ENCODE measurements at regions not wholly inside any gene's neighbourhood (a gene's known extent, or its start where the extent isn't known, plus 50 kb on each side); places are given as distances from the start of the nearest gene placed in this dataset.

GRCh38 chr1:48061162-48062136 lies 64.3 kb upstream of the TRABD2B start:
- Histone ChIP-seq H3K4me1 (ENCODE audit: insufficient read depth, low read length, poor library complexity, severe bottlenecking) (peaks cover 7% of the 10 kb centered on the region), H3K4me3 (ENCODE audit: low read length, poor library complexity, severe bottlenecking) (no peak overlapping the region), H3K27me3 (ENCODE audit: insufficient read depth, low read length, poor library complexity, severe bottlenecking) (no peaks in the 10 kb centered on the region), H3K9me2 (replicated peaks; ENCODE audit: low read depth, low read length) (no peaks in the 10 kb centered on the region), H4K20me1 (ENCODE audit: insufficient read depth, low read length, poor library complexity, severe bottlenecking) (no peaks in the 10 kb centered on the region), H3F3A (ENCODE audit: low read depth) (no peaks in the 10 kb centered on the region), H3K9me3 (ENCODE audit: insufficient read depth, low read depth, low read length) (no peaks in the 10 kb centered on the region), H3K36me3 (ENCODE audit: insufficient read depth, low read length) (no peaks in the 10 kb centered on the region), H3K9ac (ENCODE audit: low read depth, low read length, poor library complexity, severe bottlenecking) (no peak overlapping the region), H3K4me2 (ENCODE audit: low read depth, low read length, poor library complexity, severe bottlenecking) (no peak overlapping the region), H2AFZ (ENCODE audit: low read length) (no peak overlapping the region), H3K79me2 (ENCODE audit: insufficient read depth, low read length) (no peaks in the 10 kb centered on the region)
- TF ChIP-seq EZH2phosphoT487 (IDR thresholded peaks at IDR 0.05; ENCODE audit: borderline replicate concordance) = no peak
- TF ChIP-seq, protein P1, sequence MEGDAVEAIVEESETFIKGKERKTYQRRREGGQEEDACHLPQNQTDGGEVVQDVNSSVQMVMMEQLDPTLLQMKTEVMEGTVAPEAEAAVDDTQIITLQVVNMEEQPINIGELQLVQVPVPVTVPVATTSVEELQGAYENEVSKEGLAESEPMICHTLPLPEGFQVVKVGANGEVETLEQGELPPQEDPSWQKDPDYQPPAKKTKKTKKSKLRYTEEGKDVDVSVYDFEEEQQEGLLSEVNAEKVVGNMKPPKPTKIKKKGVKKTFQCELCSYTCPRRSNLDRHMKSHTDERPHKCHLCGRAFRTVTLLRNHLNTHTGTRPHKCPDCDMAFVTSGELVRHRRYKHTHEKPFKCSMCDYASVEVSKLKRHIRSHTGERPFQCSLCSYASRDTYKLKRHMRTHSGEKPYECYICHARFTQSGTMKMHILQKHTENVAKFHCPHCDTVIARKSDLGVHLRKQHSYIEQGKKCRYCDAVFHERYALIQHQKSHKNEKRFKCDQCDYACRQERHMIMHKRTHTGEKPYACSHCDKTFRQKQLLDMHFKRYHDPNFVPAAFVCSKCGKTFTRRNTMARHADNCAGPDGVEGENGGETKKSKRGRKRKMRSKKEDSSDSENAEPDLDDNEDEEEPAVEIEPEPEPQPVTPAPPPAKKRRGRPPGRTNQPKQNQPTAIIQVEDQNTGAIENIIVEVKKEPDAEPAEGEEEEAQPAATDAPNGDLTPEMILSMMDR (conservative IDR thresholded peaks at IDR 0.05; ENCODE audit: low read length) = peak; percentile 81

DNA sequence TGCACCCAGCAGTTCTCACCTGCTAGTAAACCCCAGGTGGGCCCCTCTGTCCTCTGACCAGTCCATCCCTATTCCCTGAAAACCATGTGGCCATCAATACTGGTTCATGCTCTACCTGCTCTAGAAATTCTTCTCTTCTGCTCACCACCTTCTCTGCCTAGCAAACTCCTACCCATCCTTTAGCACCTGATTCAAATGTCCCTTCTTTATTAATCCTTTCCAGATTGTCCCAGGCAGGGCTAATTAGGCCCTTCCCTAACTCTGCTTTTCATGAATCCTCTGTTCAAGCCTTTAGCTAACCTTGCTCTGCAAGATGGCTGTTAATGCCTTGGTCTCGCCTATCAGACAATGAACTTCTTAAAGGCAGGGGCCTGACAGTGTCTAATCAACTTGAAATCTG lies 62.1 kb upstream of the TRABD2B start:
- no peaks in the 10 kb centered on the region for H3K79me2 ChIP-seq (ENCODE audit: insufficient read depth, low read length)
- H2AFZ ChIP-seq (ENCODE audit: low read length) = no peak overlapping the region
- no peaks in the 10 kb centered on the region for H3K36me3 ChIP-seq (ENCODE audit: insufficient read depth, low read length)
- no peaks in the 10 kb centered on the region for H3K9me3 ChIP-seq (ENCODE audit: insufficient read depth, low read depth, low read length)
- no peaks in the 10 kb centered on the region for H3K9me2 ChIP-seq (replicated peaks; ENCODE audit: low read depth, low read length)
- no peak overlapping the region for H3K4me2 ChIP-seq (ENCODE audit: low read depth, low read length, poor library complexity, severe bottlenecking)
- peaks cover 7% of the 10 kb centered on the region for H3K4me1 ChIP-seq (ENCODE audit: insufficient read depth, low read length, poor library complexity, severe bottlenecking)
- H3K4me3 ChIP-seq (ENCODE audit: low read length, poor library complexity, severe bottlenecking) = no peak overlapping the region
- TF ChIP-seq EZH2phosphoT487 (IDR thresholded peaks at IDR 0.05; ENCODE audit: borderline replicate concordance) = no peak
- TF ChIP-seq, protein P1 (conservative IDR thresholded peaks at IDR 0.05; ENCODE audit: low read length) = no peak
- H4K20me1 ChIP-seq (ENCODE audit: insufficient read depth, low read length, poor library complexity, severe bottlenecking) = no peaks in the 10 kb centered on the region
- H3K9ac ChIP-seq (ENCODE audit: low read depth, low read length, poor library complexity, severe bottlenecking) = no peak overlapping the region
- no peaks in the 10 kb centered on the region for H3F3A ChIP-seq (ENCODE audit: low read depth)
- no peaks in the 10 kb centered on the region for H3K27me3 ChIP-seq (ENCODE audit: insufficient read depth, low read length, poor library complexity, severe bottlenecking)

DNA sequence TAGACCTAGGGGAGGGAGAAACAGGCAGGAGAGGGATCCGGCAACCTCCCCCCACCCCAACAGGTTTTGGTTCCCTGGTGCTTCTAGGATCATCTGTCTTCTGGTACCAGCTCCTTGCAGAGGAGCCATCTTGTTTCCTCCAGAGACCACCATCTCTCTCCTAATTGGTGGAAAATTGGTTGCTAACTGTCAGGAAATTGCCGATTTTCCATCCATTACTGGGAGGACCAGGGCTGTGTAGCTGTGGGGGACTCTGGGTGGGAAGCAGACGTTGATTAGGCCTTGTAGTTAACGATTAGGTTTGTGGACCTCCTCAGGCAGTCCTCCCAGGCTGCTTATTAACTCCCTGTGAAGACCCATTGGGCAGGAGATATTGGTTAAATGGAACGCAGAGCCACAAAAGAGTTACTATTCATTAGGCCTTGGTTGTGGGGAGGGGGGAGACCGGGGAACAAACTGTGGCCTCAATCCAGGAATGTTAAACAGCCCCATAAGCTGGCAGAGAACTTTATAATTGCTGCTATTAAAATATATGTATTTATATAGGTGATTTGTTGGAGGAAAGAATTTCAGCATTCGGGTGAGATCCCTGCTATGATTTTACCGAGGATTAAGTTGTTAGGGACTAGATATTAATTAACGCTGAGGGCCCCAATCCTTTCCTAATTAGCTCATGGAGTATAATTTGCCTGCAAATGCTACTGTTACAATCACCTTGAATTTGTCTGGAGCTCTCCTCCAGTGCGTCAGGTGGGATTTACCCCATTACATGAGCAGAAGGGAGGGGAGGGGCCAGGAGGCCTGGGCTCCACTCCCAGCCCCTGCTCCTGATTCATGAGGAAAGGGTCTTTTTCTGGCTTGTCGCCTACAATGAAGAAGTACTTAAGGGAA lies 61.2 kb upstream of the TRABD2B start:
- Histone ChIP-seq H3K9me3 (ENCODE audit: insufficient read depth, low read depth, low read length) (no peaks in the 10 kb centered on the region), H3K4me3 (ENCODE audit: low read length, poor library complexity, severe bottlenecking) (no peak overlapping the region), H3K4me2 (ENCODE audit: low read depth, low read length, poor library complexity, severe bottlenecking) (no peak overlapping the region), H3K79me2 (ENCODE audit: insufficient read depth, low read length) (no peaks in the 10 kb centered on the region), H3K36me3 (ENCODE audit: insufficient read depth, low read length) (no peaks in the 10 kb centered on the region), H2AFZ (ENCODE audit: low read length) (no peak overlapping the region), H3K9ac (ENCODE audit: low read depth, low read length, poor library complexity, severe bottlenecking) (no peak overlapping the region), H4K20me1 (ENCODE audit: insufficient read depth, low read length, poor library complexity, severe bottlenecking) (no peaks in the 10 kb centered on the region), H3K9me2 (replicated peaks; ENCODE audit: low read depth, low read length) (no peaks in the 10 kb centered on the region), H3F3A (ENCODE audit: low read depth) (no peaks in the 10 kb centered on the region), H3K4me1 (ENCODE audit: insufficient read depth, low read length, poor library complexity, severe bottlenecking) (peaks cover 7% of the 10 kb centered on the region), H3K27me3 (ENCODE audit: insufficient read depth, low read length, poor library complexity, severe bottlenecking) (no peaks in the 10 kb centered on the region)
- TF ChIP-seq, protein P1 (conservative IDR thresholded peaks at IDR 0.05; ENCODE audit: low read length) = no peak
- no peak for TF ChIP-seq EZH2phosphoT487 (IDR thresholded peaks at IDR 0.05; ENCODE audit: borderline replicate concordance)

Data from Loucy (cell line).